ENCODE measurements at regions not wholly inside any gene's neighbourhood (a gene's known extent, or its start where the extent isn't known, plus 50 kb on each side); places are given as distances from the start of the nearest gene placed in this dataset.

GRCh38 chr10:10516346-10517130 is 501.1 kb upstream of the CELF2 start:
- DNase-seq (ENCODE audit: low spot score) = no peak

DNA sequence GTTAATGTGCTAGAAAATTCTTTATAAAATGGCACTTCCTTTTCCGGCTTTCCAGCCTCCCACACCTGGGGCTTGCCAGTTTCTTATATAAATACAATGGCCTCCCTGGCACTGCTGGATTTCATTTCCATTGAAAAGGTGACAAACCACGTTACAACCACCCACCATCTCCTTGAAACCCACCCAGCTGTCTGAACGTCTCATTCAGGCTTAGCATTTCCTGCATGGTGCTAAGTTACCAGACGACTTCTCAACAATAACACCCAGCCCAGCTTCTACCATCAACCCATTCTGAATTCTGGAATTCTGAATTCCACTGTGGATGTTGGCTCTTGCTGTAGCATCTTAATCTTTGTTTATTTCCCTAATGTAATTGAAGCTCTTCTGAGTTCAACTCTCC is 499.8 kb upstream of the CELF2 start:
- no peak for DNase-seq (ENCODE audit: low spot score)

DNA sequence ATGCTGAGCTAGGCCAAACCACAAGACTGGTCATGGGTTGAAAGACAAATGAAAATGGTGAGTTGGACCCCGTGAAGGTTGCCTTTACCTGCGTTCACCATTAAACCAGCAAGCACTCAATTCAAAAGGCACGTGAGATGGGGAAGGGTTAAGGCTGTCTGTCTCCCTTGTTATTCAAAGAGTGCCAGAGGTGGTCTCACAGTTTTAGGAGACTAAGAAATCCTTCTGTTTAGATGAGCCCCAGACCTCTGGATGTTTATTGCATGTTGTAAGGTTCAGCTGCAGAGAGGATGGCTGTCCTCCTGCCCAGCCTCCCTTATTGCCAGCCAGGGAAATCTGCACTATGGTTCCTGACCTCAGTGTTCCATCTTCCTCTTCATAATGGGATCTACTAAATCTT is 498.0 kb upstream of the CELF2 start:
- no peak for DNase-seq (ENCODE audit: low spot score)

GRCh38 chr10:10520491-10521385 is 496.9 kb upstream of the CELF2 start:
- DNase-seq (ENCODE audit: low spot score) = no peak

DNA sequence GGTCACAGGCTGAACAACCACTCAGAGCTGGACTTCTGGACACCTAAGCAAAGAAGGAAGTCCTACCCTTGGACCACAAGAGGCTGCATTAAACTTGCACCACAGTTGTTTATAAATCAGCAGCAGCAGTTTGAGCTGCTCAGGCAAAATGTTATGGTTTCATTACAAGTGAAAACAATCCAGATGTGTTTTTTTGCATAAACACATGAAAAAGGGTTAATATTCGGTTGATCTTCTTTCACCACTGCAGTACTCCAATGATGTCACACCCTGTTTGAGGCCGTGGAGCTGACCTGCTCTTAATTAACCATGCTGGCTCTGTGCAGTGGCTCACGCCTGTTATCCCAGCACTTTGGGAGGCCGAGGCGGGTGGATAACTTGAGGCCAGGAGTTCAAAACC is 490.8 kb upstream of the CELF2 start:
- DNase-seq (ENCODE audit: low spot score) = no peak

GRCh38 chr10:10527861-10528562 is 489.7 kb upstream of the CELF2 start:
- no peak for DNase-seq (ENCODE audit: low spot score)

GRCh38 chr10:10528563-10528910 is 489.1 kb upstream of the CELF2 start:
- DNase-seq (ENCODE audit: low spot score) = no peak

DNA sequence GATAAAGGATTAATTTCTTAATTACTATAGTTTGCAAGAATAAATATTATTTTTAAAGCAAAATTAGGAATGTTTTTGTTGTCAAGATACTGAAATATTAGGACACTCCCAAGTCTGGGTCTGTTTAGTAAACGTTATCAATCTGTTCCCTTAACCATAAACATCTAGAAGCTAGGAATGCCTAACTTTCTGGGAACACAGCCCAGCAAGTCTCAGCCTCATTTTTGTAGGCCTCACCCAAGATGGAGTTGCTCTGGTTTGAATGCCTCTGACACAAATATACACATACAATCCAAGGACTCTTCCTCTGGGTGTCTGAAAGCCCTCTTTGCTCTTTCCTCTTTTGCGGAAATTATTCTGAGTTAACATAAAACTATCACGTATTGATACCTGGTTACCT is 487.4 kb upstream of the CELF2 start:
- DNase-seq (ENCODE audit: low spot score) = no peak

DNA sequence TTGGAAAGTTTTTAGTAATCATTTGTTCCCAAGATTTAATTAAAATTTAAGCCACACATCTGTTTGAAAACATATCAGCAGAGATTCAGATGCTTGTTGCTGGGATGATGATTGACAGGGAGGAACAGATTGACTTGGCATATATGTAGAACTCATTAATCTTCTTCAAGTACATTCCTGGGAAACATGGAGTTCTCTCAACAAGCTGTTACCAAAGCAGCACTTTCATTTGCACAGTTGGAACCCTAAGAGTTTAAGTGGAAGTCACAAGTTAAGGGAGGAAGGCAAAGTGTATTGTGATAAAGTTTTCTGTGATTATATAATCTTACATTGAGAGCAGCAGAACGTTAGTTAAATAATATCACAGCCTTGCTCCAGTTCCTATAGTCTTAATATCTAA is 485.4 kb upstream of the CELF2 start:
- no peak for DNase-seq (ENCODE audit: low spot score)

DNA sequence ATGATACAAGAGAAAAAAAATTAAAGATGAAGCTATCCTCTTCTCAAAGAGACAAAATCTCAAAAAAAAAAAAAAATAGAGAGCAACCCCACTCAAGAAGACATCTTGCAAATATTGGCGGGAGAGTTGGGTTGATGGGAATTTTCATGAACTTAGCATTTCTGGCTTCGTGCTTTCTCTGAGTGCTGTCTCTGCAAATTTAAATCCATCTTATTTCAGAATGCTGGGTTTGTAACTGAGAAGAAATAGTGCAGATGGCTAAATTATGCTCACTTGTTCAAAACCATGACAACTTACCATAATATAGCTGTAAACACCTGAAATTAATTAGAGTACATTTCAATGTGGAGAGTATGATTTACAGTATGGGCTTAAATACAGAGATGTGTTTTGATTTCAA is 484.8 kb upstream of the CELF2 start:
- no peak for DNase-seq (ENCODE audit: low spot score)

GRCh38 chr10:10533437-10533836 is 484.2 kb upstream of the CELF2 start:
- no peak for DNase-seq (ENCODE audit: low spot score)

DNA sequence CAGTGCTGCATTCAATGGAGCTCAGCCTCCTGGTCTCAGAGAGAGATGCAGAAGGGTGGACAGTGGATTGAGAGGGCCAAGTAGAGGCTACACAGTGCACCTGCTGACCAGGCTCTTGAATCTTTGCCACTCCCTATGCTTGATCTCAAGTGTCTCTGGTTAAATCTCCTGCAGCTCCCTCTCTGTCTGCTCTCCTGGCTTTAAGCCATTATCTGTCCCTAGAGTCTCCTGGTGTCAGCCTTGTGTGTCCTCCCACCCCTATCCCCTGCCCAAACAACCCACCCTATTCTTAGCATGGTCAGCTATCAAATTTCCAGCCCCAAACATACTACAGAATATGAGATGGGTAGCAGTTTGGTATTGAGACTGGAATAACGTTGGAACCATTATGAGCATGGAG is 479.3 kb upstream of the CELF2 start:
- DNase-seq (ENCODE audit: low spot score) = no peak

DNA sequence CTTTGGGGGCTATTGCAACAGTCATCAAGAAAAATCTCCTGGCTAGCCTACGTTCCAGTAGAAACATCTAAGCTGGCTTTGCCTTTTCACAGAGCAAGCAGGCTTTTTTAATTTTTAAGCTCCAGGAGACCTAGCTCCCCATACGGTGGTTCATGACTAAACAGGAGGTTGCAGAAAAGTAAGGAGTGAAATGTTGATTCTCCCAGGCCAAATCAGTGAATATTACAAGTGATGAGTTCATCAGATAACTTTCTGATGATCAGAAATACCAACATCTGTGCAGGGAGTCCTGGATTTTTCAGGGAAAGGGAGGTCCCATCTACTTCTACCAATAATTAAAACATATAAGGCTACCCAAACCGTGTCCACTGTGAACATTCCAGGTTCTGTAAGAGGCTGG is 477.3 kb upstream of the CELF2 start:
- DNase-seq (ENCODE audit: low spot score) = no peak

GRCh38 chr10:10542477-10542876 is 475.2 kb upstream of the CELF2 start:
- no peak for DNase-seq (ENCODE audit: low spot score)

- no peak for DNase-seq (ENCODE audit: low spot score)
Observed at GRCh38 chr10:10544890-10545289, 472.8 kb upstream of the CELF2 start.

DNA sequence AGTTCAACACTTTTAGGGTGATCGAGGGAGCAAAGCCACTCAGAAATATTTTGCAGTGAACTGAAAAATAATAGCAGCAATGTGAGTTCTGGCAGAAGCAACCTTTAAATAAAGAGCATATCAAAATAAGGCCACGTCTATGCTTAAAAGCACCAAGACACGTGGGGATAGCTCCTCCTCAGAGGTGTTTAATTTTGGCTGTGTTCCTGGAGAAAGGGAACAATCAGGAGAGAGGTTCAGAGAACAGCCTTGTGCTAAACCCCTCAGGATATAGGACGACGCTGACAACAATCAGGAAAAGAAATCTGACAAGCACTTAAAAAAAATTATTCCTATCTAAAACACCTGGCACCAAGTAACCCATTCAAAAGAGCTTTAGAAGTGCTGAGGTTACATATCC is 471.9 kb upstream of the CELF2 start:
- DNase-seq (ENCODE audit: low spot score) = no peak

DNA sequence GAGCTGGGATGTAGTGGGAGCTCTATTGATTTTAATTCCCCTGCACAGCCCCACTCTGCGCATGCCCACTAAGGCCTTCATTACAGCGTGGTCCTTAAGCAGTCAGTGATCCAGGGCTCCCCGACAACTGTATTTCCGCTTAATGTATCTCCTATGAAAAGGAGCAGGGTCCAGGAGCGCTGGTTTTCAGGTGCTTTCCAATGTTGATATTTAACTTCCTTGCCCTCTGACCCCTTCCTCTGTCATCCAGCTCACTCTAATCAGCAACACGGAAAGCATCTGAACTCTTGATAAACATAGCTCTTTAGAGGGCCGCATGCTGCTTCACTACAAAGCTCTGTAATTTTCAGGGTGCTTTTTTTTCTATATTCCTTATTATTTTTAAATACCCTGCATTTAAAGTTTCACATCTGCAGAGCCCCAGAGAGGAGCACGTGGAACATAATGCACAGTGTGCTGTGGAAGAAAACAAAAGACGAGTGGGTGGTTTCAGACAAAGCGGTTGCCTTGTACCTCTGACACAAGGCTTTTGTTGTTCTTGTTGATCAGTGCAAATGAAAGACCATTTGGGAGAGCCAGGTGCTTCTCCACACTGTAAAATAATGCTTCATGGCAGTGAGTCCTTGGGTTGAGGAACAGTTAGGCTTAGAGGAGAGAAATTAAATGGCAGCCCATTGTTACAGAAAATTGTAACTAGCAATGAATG is 465.9 kb upstream of the CELF2 start:
- no peak for DNase-seq (ENCODE audit: low spot score)

DNA sequence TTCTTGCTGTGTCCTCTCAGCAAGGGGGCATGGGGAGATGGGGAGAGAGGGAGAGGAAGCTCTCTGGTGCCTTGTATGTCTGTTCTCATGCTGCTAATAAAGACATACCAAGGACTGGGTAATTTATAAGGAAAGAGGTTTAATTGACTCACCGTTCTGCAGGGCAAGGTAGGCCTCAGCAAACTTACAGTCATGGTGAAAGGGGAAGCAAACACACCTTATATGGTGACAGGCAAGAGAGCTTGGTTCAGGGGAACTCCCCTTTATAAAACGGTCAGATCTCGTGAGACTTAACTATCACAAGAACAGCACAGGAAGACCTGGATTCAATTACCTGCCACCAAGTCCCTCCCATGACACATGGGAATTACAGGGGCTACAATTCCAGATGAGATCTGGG is 464.7 kb upstream of the CELF2 start:
- no peak for DNase-seq (ENCODE audit: low spot score)

- DNase-seq (ENCODE audit: low spot score) = no peak
Observed at GRCh38 chr10:10564081-10564794, 453.4 kb upstream of the CELF2 start.

- no peak for DNase-seq (ENCODE audit: low spot score)
Observed at GRCh38 chr10:10576937-10577336, 440.7 kb upstream of the CELF2 start.

DNA sequence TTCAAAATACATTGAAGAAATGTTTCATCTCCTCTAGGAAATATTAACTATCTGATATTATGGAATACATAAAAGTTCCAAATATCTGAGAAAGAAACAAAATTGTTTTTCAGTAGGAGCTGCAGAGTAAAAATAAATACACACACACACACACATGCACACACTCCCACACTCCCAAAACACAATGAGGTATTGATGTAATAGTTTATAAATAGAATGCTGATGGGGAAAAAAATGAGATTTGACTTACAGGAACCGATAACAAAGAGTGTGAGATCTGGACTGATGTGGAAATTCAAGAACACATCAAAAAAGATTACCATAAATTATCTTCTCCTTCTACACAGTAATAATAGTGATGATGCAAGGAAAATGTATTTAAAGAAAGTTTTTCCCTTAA is 438.0 kb upstream of the CELF2 start:
- DNase-seq (ENCODE audit: low spot score) = no peak

DNA sequence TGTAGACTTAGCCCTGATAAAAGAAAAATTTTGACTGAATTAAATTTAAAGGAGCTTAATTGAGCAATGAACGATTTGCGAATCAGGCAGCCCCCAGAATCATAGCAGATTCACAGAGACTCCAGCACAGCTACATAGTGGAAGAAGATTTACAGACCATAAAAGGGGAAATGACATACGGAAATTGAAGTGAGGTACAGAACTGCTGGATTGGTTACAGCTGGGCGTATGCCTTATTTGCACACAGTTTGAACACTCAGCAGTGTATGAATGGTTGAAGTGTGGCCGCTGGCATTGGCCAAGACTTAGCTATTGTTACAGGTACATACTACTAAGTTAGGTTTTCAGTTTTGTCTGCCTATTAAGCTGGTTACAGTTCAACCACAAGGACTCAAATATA is 433.5 kb upstream of the CELF2 start:
- DNase-seq (ENCODE audit: low spot score) = no peak

Data from activated CD4-positive, alpha-beta T cell treated with anti-CD3 and anti-CD28 coated beads, Interleukin-2, Interleukin-4, amounts not matched to agents 100 ng/mL and 50 ng/mL, durations not matched to agents 16 hours and 8 hours (primary cell).